HL-60 (cell line): ENCODE measurements at regions not wholly inside any gene's neighbourhood (a gene's known extent, or its start where the extent isn't known, plus 50 kb on each side); places are given as distances from the start of the nearest gene placed in this dataset.

ENCODE experiments used
- DNase-seq, 2 experiments: peaks; one replicate each; pipeline ENCODE4 v3.0.0-alpha.2; 2010 to 2020; ENCODE audit warnings: low read depth in 1 of 2, low spot score in 1 of 2
- H3K27ac ChIP-seq: fragments of 250-450 bp; sonication (Bioruptor Pico); replicated peaks from 2 replicates; pipeline ENCODE4 v1.5.1; 2020; ENCODE audit warnings: mild to moderate bottlenecking, moderate library complexity
- H3K27me3 ChIP-seq: fragments of 250-450 bp; sonication (Bioruptor Pico); 2 replicates; pipeline ENCODE4 v1.5.1; 2021; ENCODE audit warnings: mild to moderate bottlenecking, moderate library complexity; ENCODE audit not compliant: insufficient read depth, poor library complexity, severe bottlenecking
- H3K4me3 ChIP-seq: replicated peaks from 2 replicates; pipeline ENCODE4 v1.5.1; 2011; ENCODE audit warnings: mild to moderate bottlenecking, control low read depth, low read length; ENCODE audit not compliant: insufficient read depth
- CTCF ChIP-seq: IDR thresholded peaks from one replicate; pipeline ENCODE4 v1.5.1; 2011; ENCODE audit warnings: low read length, control low read depth, inconsistent platforms; ENCODE audit not compliant: insufficient read depth
- GABPA ChIP-seq: IDR thresholded peaks from 2 replicates; pipeline ENCODE4 v1.6.1; 2012; ENCODE audit warnings: low read depth
- POLR2AphosphoS5 ChIP-seq: IDR thresholded peaks from 2 replicates; pipeline ENCODE4 v1.6.1; 2012; ENCODE audit warnings: low read depth
- REST ChIP-seq: IDR thresholded peaks from 2 replicates; pipeline ENCODE4 v1.6.1; 2012; ENCODE audit warnings: low read depth; ENCODE audit not compliant: insufficient replicate concordance
- SPI1 ChIP-seq: IDR thresholded peaks from 2 replicates; pipeline ENCODE4 v1.6.1; 2012; ENCODE audit warnings: low read depth, mild to moderate bottlenecking, borderline replicate concordance

GRCh38 chr2:75326645-75327044, 127.3 kb upstream of the TACR1 start:
- no peak for TF ChIP-seq SPI1
- no peak for TF ChIP-seq REST
- TF ChIP-seq CTCF = no peak
- no peak for TF ChIP-seq POLR2AphosphoS5
- TF ChIP-seq GABPA = no peak

GRCh38 chr2:75325594-75325993, 126.3 kb upstream of the TACR1 start:
- H3K27ac ChIP-seq = no peak overlapping the region
- no peak overlapping the region for H3K4me3 ChIP-seq
- TF ChIP-seq POLR2AphosphoS5 = no peak
- TF ChIP-seq CTCF = no peak
- no peak for TF ChIP-seq REST
- TF ChIP-seq GABPA = no peak
- no peak for TF ChIP-seq SPI1
- no peaks in the 10 kb centered on the region for H3K27me3 ChIP-seq
- DNase-seq = no peak

More at GRCh38 chr2:75326645-75327044, 127.3 kb upstream of the TACR1 start:
- H3K27me3 ChIP-seq = no peaks in the 10 kb centered on the region
- no peak overlapping the region for H3K27ac ChIP-seq
- no peak for DNase-seq
- H3K4me3 ChIP-seq = no peak overlapping the region

GRCh38 chr2:75324861-75325284, 125.6 kb upstream of the TACR1 start:
- no peak for DNase-seq
- Histone ChIP-seq H3K4me3 (no peak overlapping the region), H3K27me3 (no peaks in the 10 kb centered on the region), H3K27ac (no peak overlapping the region)
- TF ChIP-seq REST = no peak
- TF ChIP-seq POLR2AphosphoS5 = no peak
- TF ChIP-seq SPI1 = no peak
- no peak for TF ChIP-seq CTCF
- TF ChIP-seq GABPA = no peak
